Muscle of leg (tissue), 3 donors: ENCODE measurements at regions not wholly inside any gene's neighbourhood (a gene's known extent, or its start where the extent isn't known, plus 50 kb on each side); places are given as distances from the start of the nearest gene placed in this dataset.

Experiments used
- DNase-seq: peaks from one replicate; pipeline ENCODE4 v3.0.0; 2013
- H3K27ac ChIP-seq: one replicate; pipeline ENCODE4 v1.5.1; 2013; ENCODE audit warnings: mild to moderate bottlenecking, low read length, control low read depth
- H3K27me3 ChIP-seq: one replicate; pipeline ENCODE4 v1.6.1; 2013; ENCODE audit warnings: low read length; ENCODE audit not compliant: control insufficient read depth, insufficient read depth
- H3K36me3 ChIP-seq: one replicate; pipeline ENCODE4 v1.6.1; 2013; ENCODE audit warnings: low read length; ENCODE audit not compliant: control insufficient read depth, insufficient read depth
- H3K4me1 ChIP-seq: one replicate; pipeline ENCODE4 v1.6.1; 2013; ENCODE audit warnings: low read length; ENCODE audit not compliant: control insufficient read depth, insufficient read depth
- H3K4me3 ChIP-seq: one replicate; pipeline ENCODE4 v1.5.1; 2013; ENCODE audit warnings: low read length, control low read depth
- H3K9me3 ChIP-seq: replicated peaks from 2 replicates; pipeline ENCODE4 v1.6.1; 2013; ENCODE audit warnings: low read depth, low read length; ENCODE audit not compliant: control insufficient read depth
- WGBS: methylation state at CpG from one replicate; pipeline ENCODE4 v1.1.5; 2013; ENCODE audit warnings: missing lambda C conversion rate; ENCODE audit not compliant: insufficient coverage; 5-methylcytosine and 5-hydroxymethylcytosine counted together

DNA sequence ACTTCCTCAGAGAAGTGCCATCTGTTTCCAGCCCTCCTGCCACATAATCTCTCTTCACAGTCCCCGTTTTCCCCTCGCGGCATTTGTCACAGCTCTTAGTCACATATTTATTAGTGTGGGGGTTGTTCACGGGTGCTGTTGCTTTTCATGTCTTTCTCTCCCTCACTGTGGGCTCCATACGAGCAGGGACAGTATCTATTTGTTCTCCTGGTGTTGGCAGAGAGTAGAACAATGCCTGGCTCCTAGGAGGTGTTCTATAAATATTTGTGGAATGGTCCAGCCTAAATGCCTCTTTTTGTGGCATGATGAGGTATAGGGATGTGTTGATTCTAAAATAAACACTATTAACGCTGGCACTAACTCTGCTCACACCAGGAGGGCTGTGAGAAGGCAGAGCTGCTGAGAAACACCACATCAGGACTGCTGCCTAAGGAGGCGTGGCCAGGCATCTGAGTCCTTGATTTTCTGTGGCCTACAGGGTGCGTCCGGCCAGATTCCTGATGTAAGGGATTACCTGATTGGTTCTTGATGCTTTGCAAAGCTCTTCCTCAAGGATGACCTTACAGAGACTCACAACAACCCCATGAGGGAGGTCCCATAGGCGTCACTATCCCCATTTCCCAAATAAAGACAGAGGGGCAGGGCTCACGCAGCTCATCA, 219.8 kb upstream of the ARID1B start:
- peak; percentile 45 for DNase-seq
- WGBS = 67% methylated on average over 2 of the region's 11 CpGs
- Histone ChIP-seq H3K36me3 (no peaks in the 10 kb centered on the region), H3K4me1 (no peaks in the 10 kb centered on the region), H3K4me3 (no peak overlapping the region), H3K27ac (no peak overlapping the region), H3K27me3 (no peaks in the 10 kb centered on the region), H3K9me3 (peaks cover 2% of the 10 kb centered on the region)

DNA sequence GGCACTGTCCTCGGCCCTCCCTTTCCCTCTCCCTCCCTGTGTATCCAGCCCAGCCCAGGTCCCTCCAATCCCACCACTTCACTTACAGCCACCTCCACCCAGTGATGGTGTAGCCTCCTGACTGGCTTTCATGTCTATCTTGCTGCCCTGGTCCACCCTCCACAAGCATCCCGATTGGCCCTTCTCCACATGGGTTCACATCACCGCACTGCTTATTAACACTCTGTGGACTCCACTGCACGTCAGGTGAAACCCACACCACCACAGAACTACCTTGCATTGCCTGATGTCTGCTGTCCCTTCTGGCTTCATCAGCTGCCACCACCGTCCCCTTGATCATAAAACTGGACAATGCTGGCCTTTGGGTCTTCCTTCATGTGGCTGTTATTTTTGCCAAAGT, 220.4 kb upstream of the ARID1B start:
- DNase-seq = no peak
- H3K36me3 ChIP-seq = no peaks in the 10 kb centered on the region
- H3K27me3 ChIP-seq = no peaks in the 10 kb centered on the region
- H3K27ac ChIP-seq = no peak overlapping the region
- 79% methylated on average over 5 of the region's 5 CpGs for WGBS
- no peak overlapping the region for H3K4me3 ChIP-seq
- H3K4me1 ChIP-seq = no peaks in the 10 kb centered on the region
- H3K9me3 ChIP-seq = peaks cover 2% of the 10 kb centered on the region

DNA sequence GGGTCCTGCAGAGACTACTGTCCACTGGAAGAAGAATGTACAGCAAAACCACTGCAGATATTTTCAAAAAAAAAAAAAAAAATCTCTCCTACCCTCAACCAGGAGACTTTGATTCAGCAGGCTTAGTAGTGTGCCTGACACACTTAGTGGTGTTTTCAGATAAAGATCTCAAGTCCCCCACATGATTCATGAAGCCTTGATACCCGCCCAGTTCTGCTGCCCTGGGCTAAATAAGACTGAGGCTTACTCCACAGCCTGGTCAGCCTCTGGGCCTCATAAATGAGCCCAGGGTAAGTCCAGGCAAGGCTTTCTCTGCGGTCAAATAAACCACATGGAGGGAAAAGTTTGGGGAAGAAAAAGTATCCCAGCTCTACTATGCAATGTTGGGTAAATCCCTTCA, 222.1 kb upstream of the ARID1B start:
- no CpG with 5 or more reads among the region's 2 CpGs for WGBS
- H3K36me3 ChIP-seq = no peaks in the 10 kb centered on the region
- H3K9me3 ChIP-seq = no peaks in the 10 kb centered on the region
- no peak overlapping the region for H3K27ac ChIP-seq
- H3K4me1 ChIP-seq = no peaks in the 10 kb centered on the region
- H3K4me3 ChIP-seq = no peak overlapping the region
- DNase-seq = no peak
- H3K27me3 ChIP-seq = no peaks in the 10 kb centered on the region

DNA sequence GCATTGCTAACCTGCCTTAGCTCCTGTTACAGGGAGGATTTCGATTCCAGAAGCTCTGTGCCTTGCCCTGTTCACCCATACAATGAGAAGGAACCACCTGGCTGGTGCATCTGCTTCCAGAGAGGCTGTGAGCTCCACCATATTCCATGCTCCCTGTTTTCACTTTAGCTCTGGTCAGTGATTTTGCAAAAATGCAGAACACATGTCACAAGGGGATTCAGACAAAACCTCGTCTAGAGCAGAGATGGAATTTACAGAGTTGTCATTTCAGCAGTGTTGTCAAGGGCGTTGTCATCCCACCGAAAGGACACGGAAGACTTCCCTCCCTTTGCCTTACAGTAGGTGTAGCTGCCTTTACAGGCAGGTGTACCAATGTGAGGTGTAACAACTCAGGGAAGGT, 223.0 kb upstream of the ARID1B start:
- Histone ChIP-seq H3K4me3 (no peak overlapping the region), H3K4me1 (no peaks in the 10 kb centered on the region), H3K27me3 (no peaks in the 10 kb centered on the region), H3K9me3 (no peaks in the 10 kb centered on the region), H3K36me3 (no peaks in the 10 kb centered on the region), H3K27ac (no peak overlapping the region)
- WGBS = 25% methylated on average over 2 of the region's 5 CpGs
- no peak for DNase-seq

DNA sequence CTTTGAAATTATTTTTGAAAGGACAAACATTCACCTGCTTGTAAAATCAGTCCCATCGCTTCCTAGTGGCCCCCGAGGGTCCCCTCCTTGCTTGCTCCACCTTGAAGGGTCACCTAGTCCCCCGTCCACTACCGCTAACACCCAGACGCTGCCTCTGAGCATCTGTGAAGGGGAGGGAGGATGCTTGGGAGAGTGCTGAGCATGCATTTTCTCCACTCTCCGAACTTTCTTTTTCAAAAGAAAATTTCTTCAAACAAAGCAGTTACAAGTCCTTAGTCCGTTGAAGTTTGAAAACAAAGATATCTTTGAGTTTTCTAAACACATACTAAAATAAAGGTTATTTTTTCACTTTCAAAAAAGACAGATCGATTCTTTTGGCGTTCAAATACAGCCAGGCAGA, 224.3 kb upstream of the ARID1B start:
- DNase-seq = no peak
- no peak overlapping the region for H3K4me3 ChIP-seq
- WGBS = no CpG with 5 or more reads among the region's 9 CpGs
- H3K27ac ChIP-seq = no peak overlapping the region
- no peaks in the 10 kb centered on the region for H3K9me3 ChIP-seq
- no peaks in the 10 kb centered on the region for H3K36me3 ChIP-seq
- no peaks in the 10 kb centered on the region for H3K4me1 ChIP-seq
- no peaks in the 10 kb centered on the region for H3K27me3 ChIP-seq

DNA sequence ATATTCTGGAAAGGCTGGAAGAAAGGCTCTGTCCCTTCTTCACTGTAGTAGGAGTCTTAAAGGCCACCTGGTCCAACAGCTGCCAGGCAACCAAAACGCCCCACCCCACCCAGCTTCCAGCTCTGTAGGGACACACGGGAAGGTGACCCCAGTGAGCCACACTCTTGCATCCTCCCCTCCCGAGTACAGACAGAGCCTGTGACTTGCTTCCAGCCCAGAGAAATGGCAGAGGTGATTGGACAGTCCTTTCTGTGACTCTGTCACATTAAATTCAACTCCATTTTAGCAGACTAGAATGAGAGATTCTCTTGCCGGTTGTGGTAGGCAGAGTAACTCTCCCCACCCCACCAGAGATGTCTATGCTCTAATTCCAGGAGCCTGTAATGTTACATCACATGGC, 226.2 kb upstream of the ARID1B start:
- no peak for DNase-seq
- Histone ChIP-seq H3K27me3 (no peaks in the 10 kb centered on the region), H3K9me3 (no peaks in the 10 kb centered on the region), H3K4me3 (no peak overlapping the region), H3K27ac (no peak overlapping the region), H3K36me3 (no peaks in the 10 kb centered on the region), H3K4me1 (no peaks in the 10 kb centered on the region)
- WGBS = 70% methylated on average over 3 of the region's 4 CpGs

DNA sequence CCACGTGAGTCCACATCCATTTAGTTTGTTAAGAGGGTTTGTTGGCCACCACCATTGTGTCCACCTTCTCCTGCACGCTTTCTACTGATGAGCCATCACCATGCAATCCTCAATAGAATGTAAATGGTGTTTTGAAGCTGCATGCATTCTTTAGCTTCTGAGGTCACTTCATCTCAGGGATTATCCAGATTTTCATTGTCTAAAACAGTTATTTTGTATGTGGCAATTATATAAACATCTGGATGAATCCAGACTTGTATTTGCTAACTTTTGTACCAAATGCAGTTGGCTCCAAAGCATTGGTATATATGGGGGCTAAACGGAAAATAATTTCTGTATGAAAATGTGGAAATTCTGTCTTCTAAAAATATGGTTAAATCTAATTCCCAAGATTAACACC, 231.2 kb upstream of the ARID1B start:
- no CpG with 5 or more reads among the region's 3 CpGs for WGBS
- Histone ChIP-seq H3K4me1 (no peaks in the 10 kb centered on the region), H3K27ac (no peak overlapping the region), H3K27me3 (no peaks in the 10 kb centered on the region), H3K36me3 (no peaks in the 10 kb centered on the region), H3K4me3 (no peak overlapping the region), H3K9me3 (no peaks in the 10 kb centered on the region)
- no peak for DNase-seq

DNA sequence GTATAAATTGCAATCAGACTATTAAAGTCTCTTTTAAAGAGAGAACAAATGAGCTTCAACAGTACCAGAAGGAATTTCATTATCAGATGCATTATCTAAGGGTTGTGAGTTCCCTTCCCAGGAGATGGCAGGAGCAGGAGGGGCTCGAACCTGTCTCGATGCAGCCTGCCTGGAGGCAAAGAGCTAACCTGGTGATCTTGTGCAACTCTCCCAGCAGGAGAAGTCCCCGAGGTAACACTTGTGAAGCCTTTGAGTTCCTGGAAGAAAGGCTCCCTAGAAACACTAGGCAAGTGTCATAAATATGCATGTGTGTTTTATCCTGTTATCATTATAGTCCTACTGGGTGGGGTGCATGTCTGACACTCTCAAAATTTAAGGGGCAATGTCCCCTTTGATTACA, 232.2 kb upstream of the ARID1B start:
- Histone ChIP-seq H3K27me3 (no peaks in the 10 kb centered on the region), H3K27ac (no peak overlapping the region), H3K36me3 (no peaks in the 10 kb centered on the region), H3K9me3 (no peaks in the 10 kb centered on the region), H3K4me3 (no peak overlapping the region), H3K4me1 (no peaks in the 10 kb centered on the region)
- no peak for DNase-seq
- WGBS = 71% methylated on average over 3 of the region's 3 CpGs

DNA sequence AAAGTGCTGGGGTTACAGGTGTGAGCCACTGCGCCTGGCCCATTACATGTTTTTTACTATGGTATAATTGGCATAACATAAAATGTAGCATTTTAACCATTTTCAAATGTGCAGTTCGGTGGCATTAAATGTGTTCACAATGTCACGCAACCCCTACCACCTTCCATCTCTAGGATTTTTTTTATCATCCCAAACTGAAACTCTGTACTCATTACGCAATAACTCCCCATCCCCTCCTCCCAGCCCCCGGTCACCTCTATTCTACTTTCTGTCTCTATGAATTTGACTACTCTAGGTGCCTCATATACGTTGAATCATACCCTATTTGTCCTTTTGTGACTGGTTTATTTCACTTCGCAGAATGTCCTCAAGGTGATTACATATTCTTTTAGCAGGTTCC, 233.1 kb upstream of the ARID1B start:
- no peaks in the 10 kb centered on the region for H3K4me1 ChIP-seq
- no peak overlapping the region for H3K4me3 ChIP-seq
- H3K27ac ChIP-seq = no peak overlapping the region
- WGBS = 83% methylated on average over 4 of the region's 7 CpGs
- no peaks in the 10 kb centered on the region for H3K9me3 ChIP-seq
- H3K27me3 ChIP-seq = no peaks in the 10 kb centered on the region
- no peak for DNase-seq
- H3K36me3 ChIP-seq = no peaks in the 10 kb centered on the region

DNA sequence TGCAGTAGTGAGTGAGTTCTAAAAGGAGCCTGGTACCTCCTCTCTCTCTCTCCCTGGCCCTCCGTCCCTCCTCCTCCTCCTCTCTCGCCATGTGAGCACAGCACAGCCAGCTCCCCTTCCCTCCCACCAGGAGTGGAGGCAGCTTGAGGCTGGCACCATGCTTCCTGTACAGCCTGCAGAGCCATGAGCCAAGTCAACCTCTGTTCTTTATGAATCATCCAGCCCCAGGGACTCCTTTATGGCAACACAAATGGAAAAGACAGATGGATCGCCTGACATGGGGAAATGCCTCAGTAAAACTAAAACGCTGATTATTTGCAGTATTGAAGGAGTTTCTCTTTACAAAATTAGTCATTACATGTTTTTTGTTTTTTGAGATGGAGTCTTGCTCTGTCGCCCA, 233.7 kb upstream of the ARID1B start:
- H3K27me3 ChIP-seq = no peaks in the 10 kb centered on the region
- WGBS = no CpG with 5 or more reads among the region's 5 CpGs
- H3K36me3 ChIP-seq = no peaks in the 10 kb centered on the region
- H3K27ac ChIP-seq = no peak overlapping the region
- no peaks in the 10 kb centered on the region for H3K4me1 ChIP-seq
- no peaks in the 10 kb centered on the region for H3K9me3 ChIP-seq
- no peak overlapping the region for H3K4me3 ChIP-seq
- peak; percentile 13 for DNase-seq
